SKM-1 treated with dmso at 0.1 percent for 144 hours (cell line): ENCODE measurements at regions not wholly inside any gene's neighbourhood (a gene's known extent, or its start where the extent isn't known, plus 50 kb on each side); places are given as distances from the start of the nearest gene placed in this dataset.
A peak's percentile ranks its signal among the peaks of the same experiment; 100 is the strongest.

Source experiments
- DNase-seq: peaks from one replicate; lab custom pipeline; 2025; ENCODE audit not compliant: unreplicated experiment; lab: John Stamatoyannopoulos, UW

DNA sequence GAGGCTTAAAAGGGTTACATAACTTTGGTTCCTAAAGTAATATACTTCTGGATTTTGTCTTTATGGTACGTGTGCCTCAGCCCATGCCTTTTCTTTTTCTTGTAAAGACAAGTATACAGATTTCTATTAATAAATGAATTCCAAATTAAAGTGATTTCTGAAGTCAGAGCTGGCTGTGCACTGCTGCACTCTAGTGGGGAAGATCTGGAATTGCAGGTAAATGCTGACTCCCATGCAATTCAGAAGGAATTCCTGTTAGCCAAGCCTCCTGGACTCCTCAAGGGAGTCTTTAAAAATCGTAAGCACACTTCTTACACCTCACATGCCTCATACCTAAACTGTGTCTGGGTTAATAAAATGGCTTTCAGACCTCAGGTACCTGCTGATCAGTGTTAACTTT is 118.4 kb upstream of the SLC7A1 start:
- no peak for DNase-seq

DNA sequence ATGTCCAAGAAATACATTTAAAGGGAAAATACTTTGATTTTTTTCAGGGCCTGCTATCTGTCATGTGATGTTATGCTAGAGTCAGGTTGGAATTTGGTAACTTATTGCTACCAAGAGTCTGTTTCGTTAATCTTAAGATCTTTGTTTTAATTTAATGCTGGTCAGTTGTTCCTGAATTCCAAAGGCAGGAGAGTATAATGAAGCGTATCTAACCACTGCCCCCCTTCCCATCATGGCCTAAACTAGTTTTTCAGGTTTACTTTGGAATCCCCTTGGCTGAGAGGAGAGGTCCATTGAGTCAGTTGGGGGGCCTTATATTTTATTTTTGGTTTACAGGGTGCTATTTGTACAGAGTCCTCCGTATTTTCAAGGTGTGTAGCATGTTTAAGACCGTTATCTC is 116.3 kb upstream of the SLC7A1 start:
- no peak for DNase-seq

DNA sequence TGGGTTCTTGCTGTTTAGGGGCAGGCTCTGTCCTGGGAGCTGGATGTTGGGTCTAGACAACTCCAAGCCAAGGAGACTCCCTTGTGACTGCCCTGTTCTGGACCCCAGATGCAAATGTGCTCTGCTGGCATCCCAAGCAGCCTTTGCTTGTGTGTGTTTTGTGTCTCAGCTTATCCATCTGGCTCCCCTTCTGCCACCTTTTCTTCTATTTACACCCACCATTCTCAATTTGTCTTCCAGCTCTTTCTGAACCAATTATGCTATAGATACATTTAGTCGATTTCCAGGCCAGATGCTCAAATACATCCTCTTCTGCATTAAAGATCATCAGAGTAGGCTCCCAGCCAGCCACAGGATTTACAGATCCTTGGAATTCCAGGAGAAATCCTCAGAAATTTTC is 115.0 kb upstream of the SLC7A1 start:
- DNase-seq = no peak

DNA sequence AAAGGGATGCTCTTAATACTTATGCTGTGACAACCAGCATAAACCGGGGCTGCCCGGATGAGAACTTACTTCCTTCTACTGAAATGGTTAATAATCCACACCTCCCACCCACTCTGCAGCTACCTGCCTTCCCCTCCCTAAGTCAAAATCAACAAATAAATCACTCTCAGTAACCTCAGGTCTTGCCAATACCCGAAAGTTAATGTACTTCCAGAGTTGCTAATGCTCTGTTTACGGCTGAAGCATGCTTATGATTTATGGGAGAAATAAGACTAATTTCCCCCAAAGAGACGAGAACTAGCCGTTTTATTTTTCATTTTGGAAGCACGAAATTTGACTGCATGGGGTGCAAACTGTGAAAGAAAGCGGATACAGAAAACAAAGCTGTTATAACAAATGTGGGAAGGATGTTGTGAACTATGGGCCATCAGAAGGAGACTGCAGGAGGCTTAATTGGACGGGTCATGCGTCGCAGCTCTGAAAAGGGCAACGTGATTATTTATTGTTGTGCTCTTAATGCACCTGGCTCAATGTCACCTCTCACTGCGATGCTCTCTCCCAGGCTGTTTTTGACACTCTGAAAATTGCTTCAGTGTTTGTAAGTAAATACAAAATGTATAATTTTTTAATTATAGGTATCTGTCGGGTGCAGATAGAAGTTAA is 114.0 kb upstream of the SLC7A1 start:
- DNase-seq = no peak

DNA sequence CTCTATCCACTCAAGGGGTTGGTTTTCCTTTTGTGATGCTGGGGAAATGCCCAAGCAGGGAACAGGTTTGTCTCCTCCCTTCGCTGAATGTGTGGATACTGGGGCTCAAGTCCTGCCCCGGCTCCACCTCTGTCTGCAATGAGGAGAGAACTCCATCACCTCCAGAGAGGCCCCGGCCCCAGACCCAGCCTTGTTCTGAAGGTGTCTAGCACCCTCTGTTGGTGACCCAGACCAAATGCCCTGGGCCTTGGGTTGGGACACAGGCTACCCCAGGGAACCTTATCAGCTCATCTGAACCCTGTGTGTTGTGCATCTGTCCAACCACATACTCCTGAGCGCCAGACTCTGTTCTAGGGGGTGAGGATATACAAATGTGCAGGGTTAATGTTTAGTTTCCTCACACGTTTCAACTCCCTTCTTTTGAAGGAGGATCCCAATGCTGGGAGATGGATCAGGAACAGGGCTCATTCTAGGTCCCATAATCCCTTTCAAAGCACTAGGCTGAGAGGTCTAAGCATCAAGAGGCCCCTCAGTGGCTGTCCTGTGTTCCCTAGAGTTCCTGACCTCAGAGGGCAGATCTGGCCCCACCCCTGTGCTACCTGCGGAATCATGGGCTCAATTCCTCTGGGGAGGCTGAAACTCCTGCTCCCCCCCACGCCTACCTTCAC is 112.5 kb upstream of the SLC7A1 start:
- peak; percentile 10 for DNase-seq

DNA sequence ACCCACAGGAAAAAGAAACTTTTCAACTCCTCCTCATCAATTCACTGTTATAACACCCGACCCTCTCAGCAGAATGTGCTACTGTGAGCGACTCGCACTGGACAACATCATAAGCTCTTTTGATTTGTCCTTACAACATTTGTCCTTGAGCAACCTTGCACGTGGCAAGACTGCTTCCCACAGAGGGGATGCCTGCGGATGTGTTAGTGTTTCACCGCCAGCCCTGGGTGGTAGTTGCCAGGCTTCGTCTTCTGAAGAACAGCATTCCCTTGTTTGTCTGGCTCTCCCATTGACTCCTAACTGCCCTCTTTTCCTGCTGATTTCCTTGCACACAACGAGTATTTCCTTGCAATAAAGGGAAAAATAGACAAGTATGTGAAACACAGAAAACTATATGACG is 111.4 kb upstream of the SLC7A1 start:
- DNase-seq = no peak

DNA sequence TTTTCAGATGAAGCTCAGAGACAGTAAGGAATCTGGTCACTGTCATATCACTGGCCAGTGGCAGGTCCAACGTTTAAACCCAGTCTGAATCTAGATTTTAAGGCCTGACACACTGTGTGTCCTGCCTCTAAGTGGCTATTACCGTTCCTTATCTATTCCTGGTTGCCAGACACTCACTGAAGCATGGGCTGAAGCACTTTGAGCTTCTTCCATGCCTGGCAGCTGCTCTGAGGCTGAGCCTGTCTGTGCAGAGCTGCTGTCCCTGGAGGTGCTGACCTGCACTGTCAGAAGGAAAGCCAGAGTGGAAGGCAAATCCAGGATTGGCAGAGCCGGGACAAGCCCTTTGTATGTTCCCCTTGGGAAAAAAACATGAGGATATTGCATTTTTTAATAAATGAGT is 109.2 kb upstream of the SLC7A1 start:
- DNase-seq = no peak

DNA sequence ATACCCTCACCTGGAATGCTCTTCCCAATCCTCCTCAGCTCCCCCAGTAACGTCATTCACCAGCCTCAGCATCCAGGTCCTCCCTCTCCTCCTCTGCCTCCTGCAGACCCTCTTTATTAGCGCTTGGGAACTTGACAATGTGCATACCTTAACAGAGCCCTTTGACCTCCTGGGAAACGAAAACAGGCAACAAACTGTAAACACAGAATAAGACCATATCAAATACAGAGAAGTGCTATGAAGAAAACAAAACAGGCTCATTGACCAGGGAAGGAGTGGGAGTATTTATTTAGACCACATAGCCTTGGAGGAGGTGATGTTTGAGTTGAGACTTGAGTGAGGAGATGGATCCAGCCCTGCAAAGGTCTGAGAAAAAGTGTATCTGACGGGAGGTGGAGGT is 107.9 kb upstream of the SLC7A1 start:
- no peak for DNase-seq

DNA sequence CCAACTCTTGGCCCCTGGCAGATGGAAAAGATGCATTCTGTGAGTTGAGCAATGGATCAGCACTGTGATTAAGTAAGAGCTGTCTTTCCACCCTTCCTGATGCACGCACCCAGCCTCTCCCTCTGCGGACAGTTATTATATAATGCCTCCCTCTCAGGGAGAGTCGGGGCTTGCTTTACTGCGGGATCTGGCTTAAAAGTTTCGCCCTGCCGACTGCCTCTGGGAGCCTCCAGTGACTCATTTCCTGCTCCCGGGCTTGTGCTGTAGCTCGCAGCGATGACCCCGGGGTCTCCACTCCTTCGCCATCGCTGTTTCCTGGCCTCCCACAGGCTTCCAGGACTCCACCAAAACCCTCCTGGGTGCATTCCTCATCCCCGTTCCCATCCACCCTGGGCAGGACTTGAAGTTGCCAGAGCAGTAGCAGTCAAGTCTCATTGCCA is 107.4 kb upstream of the SLC7A1 start:
- no peak for DNase-seq

DNA sequence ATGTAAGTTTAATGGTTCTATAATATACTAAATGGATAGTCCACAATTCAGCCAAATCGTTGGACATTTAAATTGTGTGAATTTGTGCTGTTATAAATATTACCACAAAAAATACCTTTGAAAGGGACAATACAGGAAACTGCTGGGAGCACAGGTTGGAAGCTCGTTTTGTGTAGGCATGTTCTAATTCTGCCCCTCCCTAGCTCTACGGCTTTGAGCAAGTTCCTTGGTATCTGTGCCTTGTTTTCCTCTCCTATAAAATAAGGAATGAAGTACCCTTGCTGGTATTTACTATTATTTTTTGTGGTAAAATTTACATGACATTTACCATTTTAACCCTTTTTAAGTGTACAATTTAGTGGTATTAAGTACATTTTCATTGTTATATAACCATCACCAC is 102.6 kb upstream of the SLC7A1 start:
- DNase-seq = no peak

DNA sequence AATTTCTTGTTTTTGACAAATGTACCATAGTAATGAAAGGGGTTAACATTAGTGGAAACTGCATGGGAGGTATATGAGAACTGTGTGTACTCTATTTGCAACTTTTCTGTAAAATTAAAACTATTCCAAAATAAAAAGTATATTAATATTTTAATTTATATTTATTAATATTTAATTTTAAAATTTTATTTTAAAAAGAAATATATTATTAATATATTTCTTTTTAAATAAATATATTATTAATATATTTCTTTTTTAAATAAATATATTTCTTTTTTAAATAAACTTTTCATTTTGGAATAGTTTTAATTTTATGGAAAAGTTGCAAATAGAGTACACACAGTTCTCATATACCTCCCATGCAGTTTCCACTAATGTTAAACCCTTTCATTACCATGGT is 101.1 kb upstream of the SLC7A1 start:
- no peak for DNase-seq

DNA sequence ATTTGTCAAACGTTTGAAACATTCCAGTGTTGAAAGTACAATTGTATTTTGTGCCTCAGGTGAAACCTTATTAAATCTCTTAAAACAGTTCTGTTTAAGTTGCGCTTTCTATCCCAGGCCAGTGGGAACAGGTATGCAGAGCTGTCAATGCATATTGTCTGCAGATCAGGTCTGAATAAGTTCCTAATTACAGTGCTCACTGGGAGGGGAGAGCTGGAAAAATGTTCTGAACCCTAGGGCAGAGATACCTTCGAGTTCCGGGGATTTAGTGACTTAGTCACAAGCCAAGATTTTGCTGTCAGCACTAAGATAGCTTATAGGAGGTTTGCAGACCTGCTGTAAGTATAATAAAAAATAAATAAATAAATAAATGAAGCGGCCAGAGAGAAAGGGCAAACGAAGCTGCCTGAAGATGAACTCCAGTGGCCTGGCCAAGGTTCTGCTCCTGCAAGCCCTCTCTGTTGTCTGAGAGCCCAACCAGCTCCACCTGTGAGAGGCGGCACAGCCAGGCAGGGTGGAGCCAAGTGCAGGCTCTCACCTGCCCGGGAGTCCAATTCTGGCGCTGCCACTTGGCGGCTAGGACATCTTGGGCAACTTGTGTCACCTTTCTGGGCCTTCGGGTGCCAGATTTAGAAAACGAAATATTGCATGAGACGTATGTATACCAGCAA is 97.9 kb upstream of the SLC7A1 start:
- no peak for DNase-seq

DNA sequence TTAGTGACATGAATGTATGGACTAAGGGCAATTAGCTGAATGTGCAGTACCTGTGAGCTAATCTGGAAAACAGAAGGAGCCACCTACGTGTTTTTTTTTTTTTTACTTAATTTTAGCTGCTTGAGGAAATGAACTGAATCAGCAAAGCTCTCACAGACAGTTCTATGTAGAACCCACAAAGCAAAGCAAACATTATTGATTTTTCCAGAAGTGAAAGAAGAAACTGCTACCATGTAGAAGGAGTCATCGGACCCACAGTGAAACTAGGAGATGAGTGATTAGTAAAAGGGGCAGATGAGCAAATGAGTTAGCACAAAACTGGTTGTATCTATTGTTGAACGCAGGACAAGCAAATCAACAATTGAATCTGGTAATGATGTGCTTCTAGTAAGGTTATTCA is 94.1 kb upstream of the SLC7A1 start:
- DNase-seq = no peak

DNA sequence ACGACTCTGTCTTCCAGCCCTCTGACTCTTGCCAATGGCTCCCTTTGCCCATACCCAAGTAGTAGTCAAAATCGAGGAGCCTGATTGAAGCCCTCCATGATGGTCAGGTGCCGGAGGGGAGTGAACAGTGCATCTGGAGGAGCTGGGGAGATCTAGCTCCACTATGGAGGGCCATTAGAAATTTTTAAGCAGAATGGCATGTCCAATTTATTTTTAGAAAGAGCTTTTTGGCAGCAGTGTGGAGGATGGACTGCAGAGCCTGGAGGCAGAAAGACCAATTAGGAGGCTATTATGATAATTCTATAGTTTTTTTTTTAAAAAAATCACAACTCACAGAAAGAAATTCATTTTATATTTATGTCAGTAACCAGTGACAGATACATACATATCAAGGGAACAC is 92.7 kb upstream of the SLC7A1 start:
- no peak for DNase-seq

DNA sequence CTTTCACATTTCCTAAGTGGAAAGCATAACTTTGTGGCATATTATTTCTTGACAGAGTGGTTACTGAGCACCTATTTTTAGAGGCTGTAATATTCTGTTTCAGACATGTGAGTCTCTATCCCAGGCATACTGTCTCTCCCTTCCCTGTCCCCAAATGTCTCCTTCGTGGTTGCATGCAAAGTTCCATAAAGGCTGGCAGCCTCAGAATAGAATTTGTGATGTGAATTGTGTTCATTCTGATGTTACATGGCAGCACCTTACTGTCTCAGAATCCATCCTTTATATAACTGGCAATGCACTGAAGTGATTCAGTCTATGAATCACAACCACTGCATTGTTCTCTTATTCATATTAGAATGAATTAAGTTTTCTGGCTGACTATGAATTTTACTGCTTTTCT is 89.0 kb upstream of the SLC7A1 start:
- no peak for DNase-seq

DNA sequence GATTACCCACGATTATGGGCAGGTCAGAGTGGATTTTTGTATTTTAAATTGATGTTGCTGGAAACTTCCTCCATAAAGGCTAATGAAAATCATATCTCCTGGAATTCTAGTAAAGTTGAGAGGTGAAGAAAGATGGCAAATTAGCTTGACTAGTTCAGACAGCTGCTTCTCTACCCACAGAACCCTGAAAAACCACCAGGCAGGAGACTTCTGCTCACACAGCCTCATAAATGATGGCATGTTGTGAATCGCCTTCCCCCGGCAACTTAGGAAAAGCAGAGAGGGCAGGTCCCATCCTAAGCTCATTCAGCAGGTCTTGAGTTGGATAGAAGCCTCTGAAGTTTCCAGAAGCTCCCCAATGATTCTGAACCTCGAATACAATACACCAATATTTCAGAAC is 87.6 kb upstream of the SLC7A1 start:
- no peak for DNase-seq

DNA sequence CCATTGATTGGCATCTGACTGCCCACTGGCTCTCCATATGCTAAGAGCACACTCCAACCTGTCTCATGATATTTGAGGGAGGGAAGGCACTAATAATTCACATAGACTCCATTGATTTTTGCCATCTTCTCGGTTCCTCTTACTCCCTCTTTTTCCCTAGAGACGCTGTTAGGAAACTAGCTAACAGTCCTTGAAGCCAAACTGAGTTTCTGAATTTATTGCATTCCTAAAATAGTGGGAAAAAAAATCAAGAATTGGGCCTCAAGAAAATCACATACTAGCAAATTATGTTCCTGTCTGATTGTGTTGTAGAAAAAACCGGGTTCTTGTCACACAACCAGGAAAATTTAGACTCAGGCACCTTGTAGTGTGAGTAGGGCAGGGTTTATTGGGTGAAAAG is 86.4 kb upstream of the SLC7A1 start:
- DNase-seq = no peak

DNA sequence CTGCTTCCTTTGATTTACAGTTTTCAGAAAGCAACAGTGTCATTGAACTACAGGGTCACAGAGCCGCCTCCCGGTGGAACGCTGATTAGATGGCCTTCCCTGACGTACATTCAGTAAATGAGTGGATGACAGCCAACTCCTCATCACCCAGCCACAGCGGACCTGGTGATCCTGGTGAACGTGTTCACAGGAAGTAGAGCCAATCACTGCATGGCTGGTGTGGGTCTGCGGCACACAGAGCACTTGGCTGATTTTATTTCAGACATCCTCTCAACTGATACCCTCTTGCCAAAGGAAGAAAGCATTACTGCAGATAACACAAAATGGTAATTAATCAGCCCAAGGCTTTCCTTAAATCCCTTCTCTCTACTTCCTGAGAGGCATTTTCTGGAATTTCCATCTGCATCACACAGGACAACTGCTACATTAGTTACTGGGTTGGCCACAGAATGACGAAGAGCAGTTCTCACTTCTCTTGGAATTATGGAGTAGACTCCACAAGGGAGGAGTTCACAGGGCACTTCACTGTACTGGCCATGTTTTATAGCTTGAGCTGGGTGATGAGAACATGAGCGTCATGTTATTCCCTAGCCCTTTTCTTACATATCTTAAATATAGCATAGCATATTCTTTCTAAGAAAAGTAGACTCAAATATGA is 84.0 kb upstream of the SLC7A1 start:
- no peak for DNase-seq

DNA sequence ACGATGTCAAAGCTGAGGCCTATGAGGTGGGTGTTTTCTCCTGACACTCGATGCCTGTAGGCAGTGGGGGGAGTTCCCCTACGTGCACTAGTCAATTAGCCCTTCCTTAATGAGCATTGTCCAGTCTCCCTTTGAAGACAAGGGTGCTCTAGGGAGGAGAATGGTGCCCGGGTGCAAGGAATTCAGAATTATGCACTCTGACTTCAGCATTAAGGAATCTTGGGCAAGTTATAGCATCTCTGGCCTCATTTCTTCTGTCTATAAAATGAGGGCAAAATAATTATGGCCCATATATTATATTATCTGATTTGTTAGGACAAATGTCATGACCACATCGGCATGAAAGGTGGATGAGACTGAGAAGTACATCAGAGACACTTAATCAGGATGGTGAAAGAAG is 82.1 kb upstream of the SLC7A1 start:
- DNase-seq = no peak

DNA sequence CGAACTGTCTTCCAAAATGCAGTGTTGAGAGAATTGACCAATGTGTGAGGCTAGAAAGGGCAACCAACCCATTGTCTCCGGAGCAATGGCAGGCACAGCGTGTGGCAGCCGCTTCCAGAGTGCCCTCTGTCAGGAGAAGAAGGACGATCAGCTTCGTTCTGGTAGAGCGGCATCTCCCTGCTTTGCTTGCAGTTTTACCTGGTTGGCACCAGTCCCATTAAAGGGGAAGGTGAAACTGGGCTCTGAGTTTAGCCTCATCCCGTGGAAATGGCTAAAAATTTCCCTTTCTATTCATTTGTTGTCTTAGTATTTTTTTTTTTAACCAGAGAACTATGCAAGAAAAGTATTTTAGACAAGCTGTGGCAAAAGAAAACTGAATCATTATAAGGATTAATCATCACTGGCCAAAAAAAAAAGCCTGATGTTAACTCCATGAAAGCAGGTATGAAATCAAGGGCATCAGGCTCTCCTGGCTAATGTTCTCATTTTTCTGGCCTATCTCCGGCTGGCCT is 81.5 kb upstream of the SLC7A1 start:
- DNase-seq = no peak

DNA sequence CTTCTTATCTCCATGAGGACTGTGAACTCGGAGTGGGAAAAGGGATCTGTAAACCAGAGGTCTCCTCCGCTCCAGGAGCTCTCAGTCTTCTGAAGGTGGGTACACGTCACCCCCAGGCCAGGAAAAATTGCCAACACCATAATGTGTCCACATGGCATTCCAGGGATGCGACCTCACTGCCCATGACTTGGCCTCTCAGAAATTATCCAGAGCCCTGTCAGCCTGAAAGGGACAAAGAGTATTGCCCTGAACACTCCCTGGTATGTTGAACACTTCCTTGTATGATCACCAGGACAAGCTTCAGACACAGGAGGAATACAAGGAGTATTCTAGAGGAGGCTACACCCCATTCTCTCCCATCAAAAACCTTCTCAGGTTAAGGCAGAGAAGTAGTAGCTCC is 81.0 kb upstream of the SLC7A1 start:
- DNase-seq = no peak

DNA sequence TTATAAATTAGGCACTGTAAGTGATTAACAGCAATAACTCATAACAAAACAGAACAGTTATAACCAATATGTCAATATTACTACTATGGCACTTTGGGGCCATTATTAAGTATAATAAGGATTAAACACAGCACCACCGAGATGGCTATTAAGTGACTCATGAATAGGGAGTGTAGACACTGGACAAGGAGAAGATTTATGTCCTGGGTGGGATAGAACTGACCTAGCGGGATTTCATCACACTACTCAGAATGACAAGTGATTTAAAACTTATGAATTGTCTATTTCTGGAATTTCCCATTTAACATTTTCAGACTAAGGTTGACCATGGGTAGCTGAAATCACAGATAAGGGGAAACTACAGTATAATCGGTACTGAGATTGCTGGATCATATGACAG is 79.0 kb upstream of the SLC7A1 start:
- DNase-seq = no peak
